Glutamatergic neuron (in vitro differentiated cells): ENCODE measurements at regions not wholly inside any gene's neighbourhood (a gene's known extent, or its start where the extent isn't known, plus 50 kb on each side); places are given as distances from the start of the nearest gene placed in this dataset.
A peak's percentile ranks its signal among the peaks of the same experiment; 100 is the strongest.

Experiments
- DNase-seq: peaks from one replicate; pipeline ENCODE4 v3.0.0; 2022
- H3K27ac Mint-ChIP-seq: one replicate; pipeline ENCODE4 v1.8.0; 2020; ENCODE audit warnings: mild to moderate bottlenecking, mixed read lengths, inconsistent platforms; ENCODE audit not compliant: unreplicated experiment
- H3K27me3 Mint-ChIP-seq: one replicate; pipeline ENCODE4 v1.8.0; 2020; ENCODE audit warnings: mild to moderate bottlenecking, moderate library complexity, mixed read lengths, inconsistent platforms; ENCODE audit not compliant: unreplicated experiment
- H3K36me3 Mint-ChIP-seq: one replicate; pipeline ENCODE4 v1.8.0; 2020; ENCODE audit warnings: mild to moderate bottlenecking, mixed read lengths, inconsistent platforms; ENCODE audit not compliant: unreplicated experiment
- H3K4me1 Mint-ChIP-seq: one replicate; pipeline ENCODE4 v1.8.0; 2020; ENCODE audit warnings: mild to moderate bottlenecking, low read depth, mixed read lengths, inconsistent platforms; ENCODE audit not compliant: unreplicated experiment
- H3K4me3 Mint-ChIP-seq: one replicate; pipeline ENCODE4 v1.8.0; 2020; ENCODE audit warnings: mild to moderate bottlenecking, mixed read lengths, inconsistent platforms; ENCODE audit not compliant: unreplicated experiment
- H3K9me3 Mint-ChIP-seq: one replicate; pipeline ENCODE4 v1.8.0; 2020; ENCODE audit warnings: mild to moderate bottlenecking, moderate library complexity, mixed read lengths, inconsistent platforms; ENCODE audit not compliant: unreplicated experiment
- TF ChIP-seq, protein P1 (sequence below): fragments of 200-600 bp; sonication (generic); IDR thresholded peaks from one replicate; pipeline ENCODE4 v1.5.0; 2021; ENCODE audit not compliant: partially characterized antibody, unreplicated experiment

GRCh38 chr19:29422486-29423085, 103.2 kb upstream of the VSTM2B start:
- peaks cover 13% of the 10 kb centered on the region for H3K27me3 Mint-ChIP-seq
- no peak for DNase-seq
- H3K4me3 Mint-ChIP-seq, result no peak overlapping the region
- H3K36me3 Mint-ChIP-seq, result peaks cover 25% of the 10 kb centered on the region
- peaks cover 19% of the 10 kb centered on the region for H3K9me3 Mint-ChIP-seq
- H3K4me1 Mint-ChIP-seq, result peaks cover 7% of the 10 kb centered on the region
- no peak overlapping the region for H3K27ac Mint-ChIP-seq
- TF ChIP-seq, protein P1, sequence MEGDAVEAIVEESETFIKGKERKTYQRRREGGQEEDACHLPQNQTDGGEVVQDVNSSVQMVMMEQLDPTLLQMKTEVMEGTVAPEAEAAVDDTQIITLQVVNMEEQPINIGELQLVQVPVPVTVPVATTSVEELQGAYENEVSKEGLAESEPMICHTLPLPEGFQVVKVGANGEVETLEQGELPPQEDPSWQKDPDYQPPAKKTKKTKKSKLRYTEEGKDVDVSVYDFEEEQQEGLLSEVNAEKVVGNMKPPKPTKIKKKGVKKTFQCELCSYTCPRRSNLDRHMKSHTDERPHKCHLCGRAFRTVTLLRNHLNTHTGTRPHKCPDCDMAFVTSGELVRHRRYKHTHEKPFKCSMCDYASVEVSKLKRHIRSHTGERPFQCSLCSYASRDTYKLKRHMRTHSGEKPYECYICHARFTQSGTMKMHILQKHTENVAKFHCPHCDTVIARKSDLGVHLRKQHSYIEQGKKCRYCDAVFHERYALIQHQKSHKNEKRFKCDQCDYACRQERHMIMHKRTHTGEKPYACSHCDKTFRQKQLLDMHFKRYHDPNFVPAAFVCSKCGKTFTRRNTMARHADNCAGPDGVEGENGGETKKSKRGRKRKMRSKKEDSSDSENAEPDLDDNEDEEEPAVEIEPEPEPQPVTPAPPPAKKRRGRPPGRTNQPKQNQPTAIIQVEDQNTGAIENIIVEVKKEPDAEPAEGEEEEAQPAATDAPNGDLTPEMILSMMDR, result no peak

GRCh38 chr19:29428071-29428470, 97.7 kb upstream of the VSTM2B start:
- peaks cover 39% of the 10 kb centered on the region for H3K36me3 Mint-ChIP-seq
- peaks cover 10% of the 10 kb centered on the region for H3K27me3 Mint-ChIP-seq
- peaks cover 14% of the 10 kb centered on the region for H3K9me3 Mint-ChIP-seq
- no peak overlapping the region for H3K4me3 Mint-ChIP-seq
- H3K27ac Mint-ChIP-seq, result no peak overlapping the region
- TF ChIP-seq, protein P1, result no peak
- H3K4me1 Mint-ChIP-seq, result no peaks in the 10 kb centered on the region
- DNase-seq, result no peak

GRCh38 chr19:29429021-29429420, 96.8 kb upstream of the VSTM2B start:
- no peak overlapping the region for H3K27ac Mint-ChIP-seq
- H3K36me3 Mint-ChIP-seq, result peaks cover 34% of the 10 kb centered on the region
- H3K9me3 Mint-ChIP-seq, result peaks cover 14% of the 10 kb centered on the region
- no peak overlapping the region for H3K4me3 Mint-ChIP-seq
- TF ChIP-seq, protein P1, result no peak
- no peak for DNase-seq
- no peaks in the 10 kb centered on the region for H3K4me1 Mint-ChIP-seq
- H3K27me3 Mint-ChIP-seq, result peaks cover 10% of the 10 kb centered on the region

GRCh38 chr19:29429581-29429980, 96.2 kb upstream of the VSTM2B start:
- Mint-ChIP-seq H3K36me3 (peaks cover 31% of the 10 kb centered on the region), H3K4me1 (no peaks in the 10 kb centered on the region), H3K27me3 (peaks cover 13% of the 10 kb centered on the region), H3K27ac (no peak overlapping the region), H3K4me3 (no peak overlapping the region), H3K9me3 (peaks cover 14% of the 10 kb centered on the region)
- no peak for DNase-seq
- TF ChIP-seq, protein P1, result no peak

DNA sequence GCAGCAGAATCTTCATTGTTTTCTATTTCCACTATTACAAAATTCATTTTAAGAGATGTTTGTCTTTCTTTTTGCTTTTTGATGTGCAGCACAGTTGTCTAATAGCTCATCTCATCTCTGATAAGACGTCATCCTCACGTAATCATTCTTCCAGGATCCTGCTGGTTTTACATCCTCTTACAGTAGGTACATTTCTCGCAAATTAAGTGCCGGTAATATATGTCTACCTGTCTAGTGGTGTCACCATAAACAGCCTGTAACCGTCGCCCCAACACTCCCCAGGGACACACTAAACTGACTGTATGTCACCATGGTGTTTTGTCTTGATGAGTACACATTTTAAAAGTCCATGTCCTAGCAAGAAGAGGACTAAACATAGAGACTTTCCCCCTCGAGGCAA, 94.5 kb upstream of the VSTM2B start:
- peaks cover 13% of the 10 kb centered on the region for H3K27me3 Mint-ChIP-seq
- peaks cover 10% of the 10 kb centered on the region for H3K9me3 Mint-ChIP-seq
- H3K4me3 Mint-ChIP-seq, result no peak overlapping the region
- no peaks in the 10 kb centered on the region for H3K4me1 Mint-ChIP-seq
- peak overlapping the region; percentile 4 for H3K27ac Mint-ChIP-seq
- no peak for DNase-seq
- H3K36me3 Mint-ChIP-seq, result peaks cover 22% of the 10 kb centered on the region
- TF ChIP-seq, protein P1, result no peak
